Right lobe of liver (tissue), 4 donors: ENCODE measurements at regions not wholly inside any gene's neighbourhood (a gene's known extent, or its start where the extent isn't known, plus 50 kb on each side); places are given as distances from the start of the nearest gene placed in this dataset.

Source experiments
- CTCF ChIP-seq, 4 donors: fragments of 200-600 bp in 3 of 4; fragments of 450-650 bp in 1 of 4; IDR thresholded peaks; one replicate each; pipeline versions ENCODE4 v1.5.1 to v1.8.0; 2016 to 2022; ENCODE audit warnings: antibody characterized with exemption in 4 of 4, mild to moderate bottlenecking in 2 of 4
- POLR2A ChIP-seq: fragments of 450-650 bp; IDR thresholded peaks from one replicate; pipeline ENCODE4 v1.6.1; 2017; ENCODE audit warnings: antibody characterized with exemption, mild to moderate bottlenecking
- donor health status: DM: no; HTN: no; CAD: no.
- donor health status: DM: no; HTN: no; CAD: no.
- donor health status: DM: no; HTN: yes; CAD: no.

GRCh38 chr1:218804014-218804785, 369.5 kb upstream of the LYPLAL1 start:
- TF ChIP-seq POLR2A (no peak), CTCF (IDR thresholded peaks at IDR 0.05) (no peak)
